Mesendoderm (in vitro differentiated cells): ENCODE measurements at regions not wholly inside any gene's neighbourhood (a gene's known extent, or its start where the extent isn't known, plus 50 kb on each side); places are given as distances from the start of the nearest gene placed in this dataset.

Experiments
- DNase-seq: peaks from one replicate; pipeline ENCODE4 v3.0.0; 2013
- H2AK5ac ChIP-seq: 2 replicates; pipeline ENCODE4 v1.6.1; 2013; ENCODE audit warnings: low read length, inconsistent platforms
- H2BK120ac ChIP-seq: 2 replicates; pipeline ENCODE4 v1.6.1; 2013; ENCODE audit warnings: low read depth, mild to moderate bottlenecking, low read length, moderate library complexity, mixed read lengths
- H2BK15ac ChIP-seq: replicated peaks from 2 replicates; pipeline ENCODE4 v1.6.1; 2013; ENCODE audit warnings: low read depth, mild to moderate bottlenecking, moderate library complexity
- H2BK5ac ChIP-seq: 2 replicates; pipeline ENCODE4 v1.6.1; 2013; ENCODE audit warnings: low read length, inconsistent platforms
- H3K18ac ChIP-seq: 2 replicates; pipeline ENCODE4 v1.6.1; 2013; ENCODE audit warnings: mild to moderate bottlenecking, low read length, mixed read lengths
- H3K23ac ChIP-seq: one replicate; pipeline ENCODE4 v1.6.1; 2013; ENCODE audit warnings: low read length
- H3K27ac ChIP-seq: 2 replicates; pipeline ENCODE4 v1.5.1; 2013; ENCODE audit warnings: low read depth, mild to moderate bottlenecking, inconsistent platforms, low read length, moderate library complexity
- H3K27me3 ChIP-seq: 2 replicates; pipeline ENCODE4 v1.6.1; 2013; ENCODE audit warnings: low read length, control low read depth, mild to moderate bottlenecking, inconsistent platforms; ENCODE audit not compliant: insufficient read depth, poor library complexity
- H3K36me3 ChIP-seq: 2 replicates; pipeline ENCODE4 v1.6.1; 2013; ENCODE audit warnings: low read length, inconsistent platforms; ENCODE audit not compliant: control insufficient read depth, insufficient read depth
- H3K4ac ChIP-seq: one replicate; pipeline ENCODE4 v1.6.1; 2013; ENCODE audit warnings: low read depth, mild to moderate bottlenecking, low read length, moderate library complexity
- H3K4me1 ChIP-seq: 2 replicates; pipeline ENCODE4 v1.6.1; 2013; ENCODE audit warnings: low read depth, low read length, inconsistent platforms; ENCODE audit not compliant: control insufficient read depth
- H3K4me2 ChIP-seq: 2 replicates; pipeline ENCODE4 v1.6.1; 2013; ENCODE audit warnings: low read length
- H3K4me3 ChIP-seq: 2 replicates; pipeline ENCODE4 v1.5.1; 2013; ENCODE audit warnings: mild to moderate bottlenecking, low read length
- H3K56ac ChIP-seq: one replicate; pipeline ENCODE4 v1.6.1; 2013; ENCODE audit warnings: low read length
- H3K79me1 ChIP-seq: 2 replicates; pipeline ENCODE4 v1.6.1; 2013; ENCODE audit warnings: low read length, inconsistent platforms
- H3K79me2 ChIP-seq: 2 replicates; pipeline ENCODE4 v1.6.1; 2013; ENCODE audit warnings: mild to moderate bottlenecking, low read length; ENCODE audit not compliant: control insufficient read depth, insufficient read depth
- H3K9ac ChIP-seq: 2 replicates; pipeline ENCODE4 v1.6.1; 2013; ENCODE audit warnings: low read length, inconsistent platforms
- H4K5ac ChIP-seq: one replicate; pipeline ENCODE4 v1.6.1; 2013; ENCODE audit warnings: low read length
- H4K8ac ChIP-seq: one replicate; pipeline ENCODE4 v1.6.1; 2013; ENCODE audit warnings: low read depth, mild to moderate bottlenecking, control low read depth, low read length, moderate library complexity
- WGBS: extraction: QIAGEN DNeasy Blood & Tissue Kit; methylation state at CpG from one replicate; pipeline ENCODE4 v1.1.7; 2013; ENCODE audit warnings: low lambda C conversion rate, missing lambda C conversion rate; ENCODE audit not compliant: insufficient coverage; ENCODE audit errors: extremely low coverage; 5-methylcytosine and 5-hydroxymethylcytosine counted together

GRCh38 chr2:121907928-121908327 is 152.5 kb downstream of the TSN start:
- H2BK15ac ChIP-seq: no peak overlapping the region
- no peak overlapping the region for H3K18ac ChIP-seq
- H3K4ac ChIP-seq: no peak overlapping the region
- no peak overlapping the region for H3K27ac ChIP-seq
- no peak overlapping the region for H3K4me2 ChIP-seq
- H3K36me3 ChIP-seq: no peaks in the 10 kb centered on the region
- H4K8ac ChIP-seq: no peak overlapping the region
- no peak overlapping the region for H4K5ac ChIP-seq
- no peaks in the 10 kb centered on the region for H3K79me2 ChIP-seq
- no peaks in the 10 kb centered on the region for H3K79me1 ChIP-seq
- no peak overlapping the region for H3K23ac ChIP-seq
- H2BK120ac ChIP-seq: no peak overlapping the region
- H2BK5ac ChIP-seq: no peak overlapping the region
- no CpG with 5 or more reads among the region's 10 CpGs for WGBS
- no peaks in the 10 kb centered on the region for H3K27me3 ChIP-seq
- no peak overlapping the region for H3K56ac ChIP-seq
- H3K4me3 ChIP-seq: no peak overlapping the region
- peak; percentile 5 for DNase-seq
- H3K9ac ChIP-seq: no peak overlapping the region
- H3K4me1 ChIP-seq: no peaks in the 10 kb centered on the region
- no peak overlapping the region for H2AK5ac ChIP-seq

GRCh38 chr2:121910139-121910538 is 154.7 kb downstream of the TSN start:
- Histone ChIP-seq H4K5ac (no peak overlapping the region), H3K18ac (no peak overlapping the region), H3K27me3 (no peaks in the 10 kb centered on the region), H3K79me2 (no peaks in the 10 kb centered on the region), H2BK5ac (no peak overlapping the region), H3K56ac (no peak overlapping the region), H4K8ac (no peak overlapping the region), H3K4me3 (no peak overlapping the region), H2BK15ac (no peak overlapping the region), H3K79me1 (no peaks in the 10 kb centered on the region), H3K36me3 (no peaks in the 10 kb centered on the region), H3K27ac (no peak overlapping the region), H2BK120ac (no peak overlapping the region), H3K4me1 (no peaks in the 10 kb centered on the region), H3K4ac (no peak overlapping the region), H3K9ac (no peak overlapping the region), H3K4me2 (no peak overlapping the region), H2AK5ac (no peak overlapping the region), H3K23ac (no peak overlapping the region)
- DNase-seq: no peak
- WGBS: no CpG with 5 or more reads among the region's 1 CpG

GRCh38 chr2:121911036-121911435 is 155.6 kb downstream of the TSN start:
- no peak overlapping the region for H3K18ac ChIP-seq
- H3K4me3 ChIP-seq: no peak overlapping the region
- no peak overlapping the region for H2AK5ac ChIP-seq
- DNase-seq: no peak
- H2BK120ac ChIP-seq: no peak overlapping the region
- no peak overlapping the region for H3K9ac ChIP-seq
- no peaks in the 10 kb centered on the region for H3K27me3 ChIP-seq
- no peak overlapping the region for H3K27ac ChIP-seq
- H3K4me2 ChIP-seq: no peak overlapping the region
- no peaks in the 10 kb centered on the region for H3K36me3 ChIP-seq
- H3K56ac ChIP-seq: no peak overlapping the region
- no peak overlapping the region for H4K5ac ChIP-seq
- no peaks in the 10 kb centered on the region for H3K79me1 ChIP-seq
- no peak overlapping the region for H3K4ac ChIP-seq
- H2BK5ac ChIP-seq: no peak overlapping the region
- H3K4me1 ChIP-seq: no peaks in the 10 kb centered on the region
- no peak overlapping the region for H4K8ac ChIP-seq
- H3K79me2 ChIP-seq: no peaks in the 10 kb centered on the region
- no CpG with 5 or more reads among the region's 4 CpGs for WGBS
- H2BK15ac ChIP-seq: no peak overlapping the region
- H3K23ac ChIP-seq: no peak overlapping the region

GRCh38 chr2:121917143-121917542 is 161.7 kb downstream of the TSN start:
- DNase-seq: no peak
- H2BK120ac ChIP-seq: no peak overlapping the region
- H3K4ac ChIP-seq: no peak overlapping the region
- no peaks in the 10 kb centered on the region for H3K79me2 ChIP-seq
- no peak overlapping the region for H3K9ac ChIP-seq
- H3K18ac ChIP-seq: no peak overlapping the region
- H4K5ac ChIP-seq: no peak overlapping the region
- H3K23ac ChIP-seq: no peak overlapping the region
- no peak overlapping the region for H3K4me3 ChIP-seq
- no peak overlapping the region for H3K27ac ChIP-seq
- H2BK5ac ChIP-seq: no peak overlapping the region
- no peak overlapping the region for H2BK15ac ChIP-seq
- H3K56ac ChIP-seq: no peak overlapping the region
- no peak overlapping the region for H2AK5ac ChIP-seq
- no CpG with 5 or more reads among the region's 10 CpGs for WGBS
- H3K4me1 ChIP-seq: no peaks in the 10 kb centered on the region
- H3K4me2 ChIP-seq: no peak overlapping the region
- no peaks in the 10 kb centered on the region for H3K27me3 ChIP-seq
- no peak overlapping the region for H4K8ac ChIP-seq
- no peaks in the 10 kb centered on the region for H3K36me3 ChIP-seq
- H3K79me1 ChIP-seq: no peaks in the 10 kb centered on the region

- H4K5ac ChIP-seq: no peak overlapping the region
- DNase-seq: no peak
- no peak overlapping the region for H2BK15ac ChIP-seq
- WGBS: no CpG with 5 or more reads among the region's 2 CpGs
- H4K8ac ChIP-seq: no peak overlapping the region
- H3K4me2 ChIP-seq: no peak overlapping the region
- no peak overlapping the region for H3K4ac ChIP-seq
- H2BK120ac ChIP-seq: no peak overlapping the region
- H3K18ac ChIP-seq: no peak overlapping the region
- H3K27ac ChIP-seq: no peak overlapping the region
- no peaks in the 10 kb centered on the region for H3K79me1 ChIP-seq
- H2AK5ac ChIP-seq: no peak overlapping the region
- no peak overlapping the region for H2BK5ac ChIP-seq
- H3K9ac ChIP-seq: no peak overlapping the region
- no peaks in the 10 kb centered on the region for H3K27me3 ChIP-seq
- no peaks in the 10 kb centered on the region for H3K79me2 ChIP-seq
- no peak overlapping the region for H3K4me3 ChIP-seq
- H3K4me1 ChIP-seq: no peaks in the 10 kb centered on the region
- H3K23ac ChIP-seq: no peak overlapping the region
- no peak overlapping the region for H3K56ac ChIP-seq
- no peaks in the 10 kb centered on the region for H3K36me3 ChIP-seq
Observed at GRCh38 chr2:121918231-121918630, 162.8 kb downstream of the TSN start.

- Histone ChIP-seq H3K4me1 (no peaks in the 10 kb centered on the region), H3K4ac (no peak overlapping the region), H3K18ac (no peak overlapping the region), H2BK120ac (no peak overlapping the region), H3K27me3 (no peaks in the 10 kb centered on the region), H3K27ac (no peak overlapping the region), H2AK5ac (no peak overlapping the region), H3K36me3 (no peaks in the 10 kb centered on the region), H3K9ac (no peak overlapping the region), H3K23ac (no peak overlapping the region), H2BK15ac (no peak overlapping the region), H3K56ac (no peak overlapping the region), H4K8ac (no peak overlapping the region), H3K4me2 (no peak overlapping the region), H2BK5ac (no peak overlapping the region), H3K79me1 (no peaks in the 10 kb centered on the region), H3K4me3 (no peak overlapping the region), H3K79me2 (no peaks in the 10 kb centered on the region), H4K5ac (no peak overlapping the region)
- WGBS: no CpG with 5 or more reads among the region's 9 CpGs
- no peak for DNase-seq
Observed at GRCh38 chr2:121919803-121920202, 164.4 kb downstream of the TSN start.
